ENCODE measurements at regions not wholly inside any gene's neighbourhood (a gene's known extent, or its start where the extent isn't known, plus 50 kb on each side); places are given as distances from the start of the nearest gene placed in this dataset.

GRCh38 chr12:76706761-76707160 lies 57.2 kb upstream of the ZDHHC17 start:
- no peaks in the 10 kb centered on the region for H3K27me3 ChIP-seq
- H3K4me3 ChIP-seq, result no peak overlapping the region
- no peak overlapping the region for H3K9ac ChIP-seq
- H3K4me1 ChIP-seq, result no peaks in the 10 kb centered on the region
- no peaks in the 10 kb centered on the region for H3K36me3 Mint-ChIP-seq
- H3K9me3 ChIP-seq (ENCODE audit: low read depth), result no peaks in the 10 kb centered on the region
- H3F3A ChIP-seq (ENCODE audit: low read depth), result no peaks in the 10 kb centered on the region
- H3K4me3 Mint-ChIP-seq, result no peak overlapping the region
- H3K27me3 Mint-ChIP-seq (ENCODE audit: insufficient read depth, low read depth), result no peaks in the 10 kb centered on the region
- no peak overlapping the region for H3K27ac ChIP-seq
- DNase-seq (ENCODE audit: low spot score), result no peak
- peaks cover 6% of the 10 kb centered on the region for H3K4me1 Mint-ChIP-seq
- no peaks in the 10 kb centered on the region for H3K79me2 ChIP-seq (ENCODE audit: low read depth)
- no peaks in the 10 kb centered on the region for H3K9me3 Mint-ChIP-seq
- no peak overlapping the region for H3K27ac Mint-ChIP-seq
- H2AFZ ChIP-seq (replicated peaks), result no peak overlapping the region
- no peak overlapping the region for H3K4me2 ChIP-seq
- no peaks in the 10 kb centered on the region for H3K36me3 ChIP-seq
- TF ChIP-seq EZH2phosphoT487 (IDR thresholded peaks at IDR 0.05) (no peak), CTCF (IDR thresholded peaks at IDR 0.05) (no peak), EZH2 (IDR thresholded peaks at IDR 0.05) (no peak)
- H4K20me1 ChIP-seq (ENCODE audit: low read depth), result no peaks in the 10 kb centered on the region

- H3K27ac ChIP-seq, result no peak overlapping the region
- no peaks in the 10 kb centered on the region for H3K36me3 ChIP-seq
- no peaks in the 10 kb centered on the region for H3K27me3 ChIP-seq
- no peaks in the 10 kb centered on the region for H3K79me2 ChIP-seq (ENCODE audit: low read depth)
- no peaks in the 10 kb centered on the region for H3K9me3 ChIP-seq (ENCODE audit: low read depth)
- H2AFZ ChIP-seq (replicated peaks), result no peak overlapping the region
- DNase-seq (ENCODE audit: low spot score), result no peak
- no peaks in the 10 kb centered on the region for H3F3A ChIP-seq (ENCODE audit: low read depth)
- no peaks in the 10 kb centered on the region for H3K36me3 Mint-ChIP-seq
- no peaks in the 10 kb centered on the region for H3K9me3 Mint-ChIP-seq
- H3K27ac Mint-ChIP-seq, result no peak overlapping the region
- peaks cover 6% of the 10 kb centered on the region for H3K4me1 Mint-ChIP-seq
- H3K9ac ChIP-seq, result no peak overlapping the region
- no peaks in the 10 kb centered on the region for H4K20me1 ChIP-seq (ENCODE audit: low read depth)
- H3K4me3 Mint-ChIP-seq, result no peak overlapping the region
- H3K27me3 Mint-ChIP-seq (ENCODE audit: insufficient read depth, low read depth), result no peaks in the 10 kb centered on the region
- no peaks in the 10 kb centered on the region for H3K4me1 ChIP-seq
- TF ChIP-seq CTCF (IDR thresholded peaks at IDR 0.05), result no peak
- no peak for TF ChIP-seq EZH2 (IDR thresholded peaks at IDR 0.05)
- TF ChIP-seq EZH2phosphoT487 (IDR thresholded peaks at IDR 0.05), result no peak
- H3K4me2 ChIP-seq, result no peak overlapping the region
- H3K4me3 ChIP-seq, result no peak overlapping the region
These were observed 56.1 kb upstream of the ZDHHC17 start for GRCh38 chr12:76707772-76708171.

GRCh38 chr12:76708296-76708695 lies 55.6 kb upstream of the ZDHHC17 start:
- peak overlapping the region; percentile 4 for H2AFZ ChIP-seq (replicated peaks)
- no peak overlapping the region for H3K9ac ChIP-seq
- H3K27ac ChIP-seq, result no peak overlapping the region
- no peaks in the 10 kb centered on the region for H4K20me1 ChIP-seq (ENCODE audit: low read depth)
- no peaks in the 10 kb centered on the region for H3K9me3 Mint-ChIP-seq
- TF ChIP-seq EZH2 (IDR thresholded peaks at IDR 0.05) (no peak), CTCF (IDR thresholded peaks at IDR 0.05) (no peak), EZH2phosphoT487 (IDR thresholded peaks at IDR 0.05) (no peak)
- H3F3A ChIP-seq (ENCODE audit: low read depth), result no peaks in the 10 kb centered on the region
- no peaks in the 10 kb centered on the region for H3K36me3 Mint-ChIP-seq
- DNase-seq (ENCODE audit: low spot score), result no peak
- no peak overlapping the region for H3K4me3 Mint-ChIP-seq
- no peaks in the 10 kb centered on the region for H3K36me3 ChIP-seq
- no peaks in the 10 kb centered on the region for H3K79me2 ChIP-seq (ENCODE audit: low read depth)
- no peaks in the 10 kb centered on the region for H3K27me3 ChIP-seq
- H3K4me2 ChIP-seq, result no peak overlapping the region
- H3K9me3 ChIP-seq (ENCODE audit: low read depth), result no peaks in the 10 kb centered on the region
- H3K4me1 ChIP-seq, result no peaks in the 10 kb centered on the region
- H3K27me3 Mint-ChIP-seq (ENCODE audit: insufficient read depth, low read depth), result no peaks in the 10 kb centered on the region
- no peak overlapping the region for H3K27ac Mint-ChIP-seq
- H3K4me1 Mint-ChIP-seq, result peaks cover 6% of the 10 kb centered on the region
- H3K4me3 ChIP-seq, result no peak overlapping the region

GRCh38 chr12:76711241-76711640 lies 52.7 kb upstream of the ZDHHC17 start:
- Mint-ChIP-seq H3K36me3 (no peaks in the 10 kb centered on the region), H3K27me3 (ENCODE audit: insufficient read depth, low read depth) (no peaks in the 10 kb centered on the region), H3K4me3 (no peak overlapping the region), H3K9me3 (peaks cover 2% of the 10 kb centered on the region), H3K27ac (no peak overlapping the region), H3K4me1 (peaks cover 2% of the 10 kb centered on the region)
- H3K36me3 ChIP-seq, result no peaks in the 10 kb centered on the region
- no peaks in the 10 kb centered on the region for H3K9me3 ChIP-seq (ENCODE audit: low read depth)
- no peaks in the 10 kb centered on the region for H4K20me1 ChIP-seq (ENCODE audit: low read depth)
- no peaks in the 10 kb centered on the region for H3K79me2 ChIP-seq (ENCODE audit: low read depth)
- no peak for DNase-seq (ENCODE audit: low spot score)
- no peaks in the 10 kb centered on the region for H3K4me1 ChIP-seq
- no peak overlapping the region for H3K4me3 ChIP-seq
- TF ChIP-seq EZH2phosphoT487 (IDR thresholded peaks at IDR 0.05) (no peak), CTCF (IDR thresholded peaks at IDR 0.05) (no peak), EZH2 (IDR thresholded peaks at IDR 0.05) (no peak)
- H2AFZ ChIP-seq (replicated peaks), result no peak overlapping the region
- H3K9ac ChIP-seq, result no peak overlapping the region
- H3K4me2 ChIP-seq, result no peak overlapping the region
- H3K27me3 ChIP-seq, result no peaks in the 10 kb centered on the region
- H3K27ac ChIP-seq, result no peak overlapping the region
- no peaks in the 10 kb centered on the region for H3F3A ChIP-seq (ENCODE audit: low read depth)
